CD4-positive, alpha-beta T cell treated with Interleukin-12 subunit alpha and Interleukin-12 subunit beta, for 1 hour (primary cell): ENCODE measurements at regions not wholly inside any gene's neighbourhood (a gene's known extent, or its start where the extent isn't known, plus 50 kb on each side); places are given as distances from the start of the nearest gene placed in this dataset.

ENCODE experiments used
- DNase-seq: peaks from one replicate; pipeline ENCODE4 v3.0.0-alpha.2; 2020

- peak; percentile 40 for DNase-seq
These were observed 156.0 kb downstream of the TOMM20 start for GRCh38 chr1:234972411-234973191.

GRCh38 chr1:234971586-234972297 is 156.9 kb downstream of the TOMM20 start:
- no peak for DNase-seq

GRCh38 chr1:234970731-234971476 is 157.7 kb downstream of the TOMM20 start:
- no peak for DNase-seq

GRCh38 chr1:234970401-234970730 is 158.3 kb downstream of the TOMM20 start:
- no peak for DNase-seq

- DNase-seq = no peak
These were observed 158.8 kb downstream of the TOMM20 start for GRCh38 chr1:234969581-234970400.

GRCh38 chr1:234969011-234969441 is 159.6 kb downstream of the TOMM20 start:
- DNase-seq = no peak

GRCh38 chr1:234968451-234968850 is 160.2 kb downstream of the TOMM20 start:
- no peak for DNase-seq

GRCh38 chr1:234967121-234967520 is 161.5 kb downstream of the TOMM20 start:
- DNase-seq = no peak

GRCh38 chr1:234965111-234965510 is 163.5 kb downstream of the TOMM20 start:
- no peak for DNase-seq

GRCh38 chr1:234963904-234964702 is 164.5 kb downstream of the TOMM20 start:
- DNase-seq = no peak

GRCh38 chr1:234963180-234963903 is 165.3 kb downstream of the TOMM20 start:
- DNase-seq = peak; percentile 91

- DNase-seq = no peak
These were observed 166.2 kb downstream of the TOMM20 start for GRCh38 chr1:234962340-234962989.

- no peak for DNase-seq
These were observed 166.9 kb downstream of the TOMM20 start for GRCh38 chr1:234961456-234962339.

- no peak for DNase-seq
These were observed 167.7 kb downstream of the TOMM20 start for GRCh38 chr1:234960722-234961455.

- DNase-seq = no peak
These were observed 169.7 kb downstream of the TOMM20 start for GRCh38 chr1:234958706-234959657.

GRCh38 chr1:234958066-234958705 is 170.5 kb downstream of the TOMM20 start:
- no peak for DNase-seq
